ENCODE measurements at regions not wholly inside any gene's neighbourhood (a gene's known extent, or its start where the extent isn't known, plus 50 kb on each side); places are given as distances from the start of the nearest gene placed in this dataset.

GRCh38 chr11:23079382-23079813, 219.1 kb upstream of the CCDC179 start:
- TF ChIP-seq CTCF (conservative IDR thresholded peaks at IDR 0.05; ENCODE audit: low read depth, low read length): no peak
- no peak for TF ChIP-seq EZH2 (IDR thresholded peaks at IDR 0.05; ENCODE audit: borderline replicate concordance, low read depth, low read length, poor library complexity, severe bottlenecking)
